VCaP (cell line): ENCODE measurements at regions not wholly inside any gene's neighbourhood (a gene's known extent, or its start where the extent isn't known, plus 50 kb on each side); places are given as distances from the start of the nearest gene placed in this dataset.

Source experiments
- H3K27ac ChIP-seq: fragments of 450-650 bp; 2 replicates; pipeline ENCODE4 v1.5.1; 2017
- CTCF ChIP-seq: fragments of 450-650 bp; conservative IDR thresholded peaks from 2 replicates; pipeline ENCODE4 v1.5.1; 2017; ENCODE audit warnings: mild to moderate bottlenecking, moderate library complexity

GRCh38 chr3:161977063-161977462 lies 480.5 kb downstream of the OTOL1 start:
- H3K27ac ChIP-seq = no peak overlapping the region
- TF ChIP-seq CTCF = no peak

DNA sequence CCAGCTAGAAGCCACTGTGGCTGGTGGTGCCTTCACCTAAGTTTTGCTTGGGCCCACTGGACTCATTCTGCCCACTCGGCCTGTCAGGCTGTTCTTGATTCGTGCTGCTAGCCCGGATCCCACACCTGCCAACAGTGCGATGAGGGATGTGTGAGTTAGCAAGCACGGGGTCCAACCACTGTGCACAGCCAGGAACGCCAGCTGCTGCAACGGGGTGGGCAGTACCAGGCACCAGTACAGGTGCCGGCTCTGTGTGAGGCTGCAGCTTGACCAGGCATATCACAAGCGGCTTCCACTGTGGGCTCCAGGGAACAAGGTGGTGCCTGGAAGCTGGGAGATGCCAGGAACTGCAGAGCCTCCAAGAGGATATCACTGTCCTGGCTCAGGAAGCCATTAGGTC lies 481.2 kb downstream of the OTOL1 start:
- no peak overlapping the region for H3K27ac ChIP-seq
- no peak for TF ChIP-seq CTCF

DNA sequence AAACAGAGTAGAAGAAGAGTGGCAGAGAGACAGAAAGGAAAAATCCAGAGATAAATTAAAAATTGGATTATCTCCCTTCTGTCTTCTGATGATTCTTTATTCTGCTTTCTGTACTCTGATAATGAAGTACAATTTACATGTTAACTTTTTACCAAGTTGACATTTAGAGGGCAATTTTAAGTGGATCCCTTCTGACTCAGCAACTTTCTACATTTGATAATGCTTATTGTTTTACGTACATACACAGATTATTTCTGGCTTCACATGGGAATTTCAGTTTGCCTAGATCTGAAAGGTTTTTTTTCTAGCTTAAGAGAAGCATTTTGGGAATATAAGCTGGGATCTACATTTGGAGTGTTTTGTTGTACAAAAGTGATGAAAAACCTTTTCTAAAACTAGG lies 491.3 kb downstream of the OTOL1 start:
- TF ChIP-seq CTCF = no peak
- no peak overlapping the region for H3K27ac ChIP-seq

- H3K27ac ChIP-seq = no peak overlapping the region
- no peak for TF ChIP-seq CTCF
These were observed 492.4 kb downstream of the OTOL1 start for GRCh38 chr3:161989012-161989411.

DNA sequence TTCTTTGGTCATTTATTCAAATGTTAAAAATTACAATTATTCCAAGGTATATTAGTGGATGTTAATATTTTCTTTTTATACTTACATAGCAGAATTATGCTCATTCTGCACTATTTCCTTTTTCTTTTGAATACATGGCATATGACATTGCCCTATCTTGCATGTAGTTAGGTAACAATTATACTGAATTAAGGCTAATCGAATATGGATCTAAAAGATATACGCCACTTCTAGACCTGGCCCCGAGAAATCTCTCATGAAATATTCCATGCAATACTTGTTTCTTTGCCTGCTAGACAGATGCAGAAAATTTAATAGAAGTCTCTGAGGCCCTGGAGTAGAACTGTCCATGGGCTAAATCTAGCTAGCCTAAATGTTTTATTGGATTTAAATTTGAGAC lies 493.4 kb downstream of the OTOL1 start:
- TF ChIP-seq CTCF = no peak
- H3K27ac ChIP-seq = no peak overlapping the region

DNA sequence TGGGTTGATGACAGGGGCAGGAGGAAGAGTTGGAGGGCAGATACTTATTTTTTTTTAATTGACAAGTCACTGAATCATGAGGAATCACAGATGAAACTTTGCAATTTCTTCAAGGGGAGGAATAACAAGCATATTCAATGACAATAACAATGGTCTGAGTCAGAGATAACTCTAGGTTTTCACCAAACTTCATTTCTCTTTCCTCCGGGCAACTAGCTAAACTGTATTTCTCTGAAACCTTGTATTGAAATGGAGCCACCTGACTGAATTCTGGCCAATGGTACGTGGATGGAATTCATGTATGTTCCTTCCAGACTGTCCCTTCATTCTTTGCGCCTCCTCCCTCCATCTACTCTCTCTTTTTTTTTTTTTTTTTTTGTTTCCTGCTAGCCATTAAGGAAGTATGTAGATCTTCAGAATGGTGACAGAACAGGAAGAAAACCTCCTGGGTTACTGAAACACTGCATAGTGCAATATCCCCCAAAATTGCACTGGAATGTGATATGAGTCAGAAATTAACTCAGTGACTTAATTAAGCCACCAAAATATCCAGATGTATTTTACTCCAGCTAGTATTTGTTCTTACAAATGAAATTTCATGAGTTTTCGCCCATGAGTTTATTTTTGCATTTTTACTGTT lies 495.4 kb downstream of the OTOL1 start:
- no peak overlapping the region for H3K27ac ChIP-seq
- TF ChIP-seq CTCF = no peak

- no peak for TF ChIP-seq CTCF
- no peak overlapping the region for H3K27ac ChIP-seq
These were observed 503.2 kb downstream of the OTOL1 start for GRCh38 chr3:161999846-162000245.

GRCh38 chr3:162007722-162008121 lies 511.1 kb downstream of the OTOL1 start:
- TF ChIP-seq CTCF = no peak
- no peak overlapping the region for H3K27ac ChIP-seq
